ENCODE measurements at regions not wholly inside any gene's neighbourhood (a gene's known extent, or its start where the extent isn't known, plus 50 kb on each side); places are given as distances from the start of the nearest gene placed in this dataset.

DNA sequence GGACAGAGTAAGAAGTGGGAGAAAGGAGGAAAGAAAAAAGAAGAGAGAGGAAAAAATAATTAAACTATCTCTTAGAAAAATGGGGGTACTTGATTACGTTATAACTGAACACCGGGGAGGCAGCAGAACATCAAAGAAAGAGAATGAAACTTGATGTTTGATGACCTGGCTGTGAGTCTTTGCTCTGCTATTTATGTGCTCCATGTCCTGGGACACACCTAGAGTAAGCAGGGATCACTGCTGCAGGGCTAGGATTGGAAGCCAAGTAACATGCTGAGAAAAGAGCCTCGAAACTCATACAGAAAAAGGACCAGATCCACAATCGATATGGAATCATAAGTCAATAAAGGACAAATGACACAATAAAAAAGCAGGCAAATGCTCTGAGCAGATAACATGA lies 56.7 kb upstream of the COL13A1 start:
- TF ChIP-seq, protein P1, sequence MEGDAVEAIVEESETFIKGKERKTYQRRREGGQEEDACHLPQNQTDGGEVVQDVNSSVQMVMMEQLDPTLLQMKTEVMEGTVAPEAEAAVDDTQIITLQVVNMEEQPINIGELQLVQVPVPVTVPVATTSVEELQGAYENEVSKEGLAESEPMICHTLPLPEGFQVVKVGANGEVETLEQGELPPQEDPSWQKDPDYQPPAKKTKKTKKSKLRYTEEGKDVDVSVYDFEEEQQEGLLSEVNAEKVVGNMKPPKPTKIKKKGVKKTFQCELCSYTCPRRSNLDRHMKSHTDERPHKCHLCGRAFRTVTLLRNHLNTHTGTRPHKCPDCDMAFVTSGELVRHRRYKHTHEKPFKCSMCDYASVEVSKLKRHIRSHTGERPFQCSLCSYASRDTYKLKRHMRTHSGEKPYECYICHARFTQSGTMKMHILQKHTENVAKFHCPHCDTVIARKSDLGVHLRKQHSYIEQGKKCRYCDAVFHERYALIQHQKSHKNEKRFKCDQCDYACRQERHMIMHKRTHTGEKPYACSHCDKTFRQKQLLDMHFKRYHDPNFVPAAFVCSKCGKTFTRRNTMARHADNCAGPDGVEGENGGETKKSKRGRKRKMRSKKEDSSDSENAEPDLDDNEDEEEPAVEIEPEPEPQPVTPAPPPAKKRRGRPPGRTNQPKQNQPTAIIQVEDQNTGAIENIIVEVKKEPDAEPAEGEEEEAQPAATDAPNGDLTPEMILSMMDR (IDR thresholded peaks at IDR 0.05), result no peak
- TF ChIP-seq POLR2A (IDR thresholded peaks at IDR 0.05), result no peak

Data from right lobe of liver (tissue), 4 donors.